ENCODE measurements at regions not wholly inside any gene's neighbourhood (a gene's known extent, or its start where the extent isn't known, plus 50 kb on each side); places are given as distances from the start of the nearest gene placed in this dataset.

DNA sequence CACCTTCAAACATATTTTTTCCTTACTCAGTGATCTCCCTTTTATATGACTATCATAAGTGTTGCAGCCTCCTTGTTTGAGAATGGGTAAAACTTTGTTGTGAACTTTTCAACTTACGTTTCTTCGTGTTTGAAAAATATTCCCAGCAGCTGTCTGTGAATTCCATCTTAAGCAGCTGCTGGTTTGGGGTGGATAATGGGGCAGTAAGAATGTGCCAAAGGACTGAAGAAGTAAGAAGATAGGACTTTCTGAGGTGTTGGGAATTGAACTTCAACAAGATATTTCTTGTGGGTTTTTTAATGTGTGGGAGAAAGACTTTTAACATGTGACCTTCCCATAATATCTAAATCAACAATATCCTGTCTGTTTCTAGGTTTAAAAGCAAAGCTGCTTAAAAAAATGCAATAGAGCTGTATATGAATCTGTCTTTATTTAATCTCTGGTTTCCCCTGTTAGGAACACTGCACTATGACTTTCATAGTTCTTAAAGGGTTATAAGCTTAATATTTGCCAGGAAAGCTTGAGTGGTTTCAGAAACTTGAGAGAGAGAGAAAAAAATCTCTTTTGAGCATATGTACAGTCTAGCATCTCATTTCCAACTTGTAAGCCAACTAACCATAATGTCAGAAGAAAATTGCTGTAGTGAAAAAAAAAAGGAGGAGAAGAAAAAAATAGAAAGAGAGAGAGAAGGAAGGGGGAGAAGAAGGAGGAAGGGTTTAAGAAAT, 1659.2 kb upstream of the FLRT2 start:
- Histone ChIP-seq H3K4me3 (replicated peaks in 1 of 3; ENCODE audit: insufficient read depth in 1 of 3, low read depth in 1 of 3, low read length in 3 of 3) (no peak overlapping the region), H2AFZ (ENCODE audit: low read depth, low read length) (no peak overlapping the region), H3K9ac (replicated peaks; ENCODE audit: extremely low read depth, insufficient read depth, low read length) (no peak overlapping the region), H3K79me2 (ENCODE audit: control insufficient read depth, insufficient read depth, low read length) (no peaks in the 10 kb centered on the region), H3K27me3 (ENCODE audit: control insufficient read depth in 2 of 2, insufficient read depth in 2 of 2, low read length in 2 of 2) (no peaks in the 10 kb centered on the region), H3K9me3 (replicated peaks; ENCODE audit: control insufficient read depth, insufficient read depth, low read length) (no peaks in the 10 kb centered on the region), H3K36me3 (ENCODE audit: control insufficient read depth in 2 of 2, extremely low read depth in 1 of 2, insufficient read depth in 2 of 2, low read length in 2 of 2) (no peaks in the 10 kb centered on the region), H3K9me1 (replicated peaks; ENCODE audit: control insufficient read depth, extremely low read depth, insufficient read depth, low read length) (no peaks in the 10 kb centered on the region), H3K4me2 (ENCODE audit: insufficient read depth, low read length) (no peak overlapping the region), H3K4me1 (ENCODE audit: control insufficient read depth, extremely low read depth, insufficient read depth, low read length) (no peaks in the 10 kb centered on the region), H4K20me1 (replicated peaks; ENCODE audit: control insufficient read depth, extremely low read depth, insufficient read depth, low read length) (no peaks in the 10 kb centered on the region), H3K27ac (ENCODE audit: insufficient read depth, low read depth, low read length) (no peak overlapping the region)
- FAIRE-seq (no peak), DNase-seq (ENCODE audit: low read depth, low spot score) (no peak)
- TF ChIP-seq, protein P1, sequence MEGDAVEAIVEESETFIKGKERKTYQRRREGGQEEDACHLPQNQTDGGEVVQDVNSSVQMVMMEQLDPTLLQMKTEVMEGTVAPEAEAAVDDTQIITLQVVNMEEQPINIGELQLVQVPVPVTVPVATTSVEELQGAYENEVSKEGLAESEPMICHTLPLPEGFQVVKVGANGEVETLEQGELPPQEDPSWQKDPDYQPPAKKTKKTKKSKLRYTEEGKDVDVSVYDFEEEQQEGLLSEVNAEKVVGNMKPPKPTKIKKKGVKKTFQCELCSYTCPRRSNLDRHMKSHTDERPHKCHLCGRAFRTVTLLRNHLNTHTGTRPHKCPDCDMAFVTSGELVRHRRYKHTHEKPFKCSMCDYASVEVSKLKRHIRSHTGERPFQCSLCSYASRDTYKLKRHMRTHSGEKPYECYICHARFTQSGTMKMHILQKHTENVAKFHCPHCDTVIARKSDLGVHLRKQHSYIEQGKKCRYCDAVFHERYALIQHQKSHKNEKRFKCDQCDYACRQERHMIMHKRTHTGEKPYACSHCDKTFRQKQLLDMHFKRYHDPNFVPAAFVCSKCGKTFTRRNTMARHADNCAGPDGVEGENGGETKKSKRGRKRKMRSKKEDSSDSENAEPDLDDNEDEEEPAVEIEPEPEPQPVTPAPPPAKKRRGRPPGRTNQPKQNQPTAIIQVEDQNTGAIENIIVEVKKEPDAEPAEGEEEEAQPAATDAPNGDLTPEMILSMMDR (IDR thresholded peaks at IDR 0.05; ENCODE audit: extremely low read depth in 1 of 2, insufficient read depth in 1 of 2, low read depth in 1 of 2, low read length in 2 of 2) = no peak
- no peak for TF ChIP-seq JUN (IDR thresholded peaks at IDR 0.05; ENCODE audit: borderline replicate concordance, insufficient read depth, insufficient read length, low read depth)
- no peak for TF ChIP-seq EZH2 (IDR thresholded peaks at IDR 0.05; ENCODE audit: borderline replicate concordance, low read depth, low read length, severe bottlenecking)
- TF ChIP-seq GATA2 (IDR thresholded peaks at IDR 0.05; ENCODE audit: insufficient read depth, insufficient read length, low read depth, low read length) = no peak
- TF ChIP-seq POLR2A (IDR thresholded peaks at IDR 0.05; ENCODE audit: low read depth, low read length) = no peak
- no peak for TF ChIP-seq FOS (IDR thresholded peaks at IDR 0.05; ENCODE audit: borderline replicate concordance, insufficient read depth, low read length)
- POLR2A ChIA-PET = no interaction called here
- CTCF ChIA-PET = interaction anchor here (0.5 to 0.7 kb wide), 2 partner anchors 9 to 607 kb away, joined by 3 to 4 read pairs; no protein-coding TSS in a partner anchor
- intact Hi-C loops (cut with micrococcal nuclease) = no loop called here
- no TSS peak for BruUV-seq (replicated peaks)
- dilution Hi-C loops (cut with MboI; ENCODE audit: extremely low pct_ligation_motif_present, low sequenced_read_pairs) = no loop called here
